ENCODE measurements at regions not wholly inside any gene's neighbourhood (a gene's known extent, or its start where the extent isn't known, plus 50 kb on each side); places are given as distances from the start of the nearest gene placed in this dataset.

- no peak overlapping the region for H3K27ac Mint-ChIP-seq
- no peaks in the 10 kb centered on the region for H3K36me3 Mint-ChIP-seq (ENCODE audit: low read depth)
- no peaks in the 10 kb centered on the region for H3K27me3 Mint-ChIP-seq (ENCODE audit: low read depth, poor library complexity)
- H3K9me3 Mint-ChIP-seq: peaks cover 19% of the 10 kb centered on the region
- H3K4me3 Mint-ChIP-seq: no peak overlapping the region
- H3K4me1 Mint-ChIP-seq: peaks cover 15% of the 10 kb centered on the region
- DNase-seq: no peak
- TF ChIP-seq CTCF (IDR thresholded peaks at IDR 0.05): no peak
These were observed 70.7 kb downstream of the XCL2 start for GRCh38 chr1:168473126-168473525.

GRCh38 chr1:168472223-168472622 is 71.6 kb downstream of the XCL2 start:
- H3K27me3 Mint-ChIP-seq (ENCODE audit: low read depth, poor library complexity): no peaks in the 10 kb centered on the region
- H3K36me3 Mint-ChIP-seq (ENCODE audit: low read depth): no peaks in the 10 kb centered on the region
- peaks cover 21% of the 10 kb centered on the region for H3K4me1 Mint-ChIP-seq
- TF ChIP-seq CTCF (IDR thresholded peaks at IDR 0.05): no peak
- no peak overlapping the region for H3K4me3 Mint-ChIP-seq
- peaks cover 19% of the 10 kb centered on the region for H3K9me3 Mint-ChIP-seq
- no peak for DNase-seq
- no peak overlapping the region for H3K27ac Mint-ChIP-seq

GRCh38 chr1:168470901-168471431 is 72.8 kb downstream of the XCL2 start:
- Mint-ChIP-seq H3K9me3 (peaks cover 19% of the 10 kb centered on the region), H3K27ac (peak overlapping the region; percentile 43), H3K4me3 (no peak overlapping the region), H3K4me1 (peaks cover 27% of the 10 kb centered on the region), H3K27me3 (ENCODE audit: low read depth, poor library complexity) (no peaks in the 10 kb centered on the region), H3K36me3 (ENCODE audit: low read depth) (no peaks in the 10 kb centered on the region)
- no peak for DNase-seq
- TF ChIP-seq CTCF (IDR thresholded peaks at IDR 0.05): no peak

GRCh38 chr1:168469690-168470089 is 74.1 kb downstream of the XCL2 start:
- H3K36me3 Mint-ChIP-seq (ENCODE audit: low read depth): no peaks in the 10 kb centered on the region
- H3K27ac Mint-ChIP-seq: no peak overlapping the region
- H3K4me1 Mint-ChIP-seq: peaks cover 40% of the 10 kb centered on the region
- no peak overlapping the region for H3K4me3 Mint-ChIP-seq
- H3K9me3 Mint-ChIP-seq: peaks cover 12% of the 10 kb centered on the region
- no peak for DNase-seq
- TF ChIP-seq CTCF (IDR thresholded peaks at IDR 0.05): no peak
- H3K27me3 Mint-ChIP-seq (ENCODE audit: low read depth, poor library complexity): no peaks in the 10 kb centered on the region

- no peak overlapping the region for H3K4me3 Mint-ChIP-seq
- TF ChIP-seq CTCF (IDR thresholded peaks at IDR 0.05): no peak
- H3K27ac Mint-ChIP-seq: no peak overlapping the region
- DNase-seq: no peak
- peaks cover 7% of the 10 kb centered on the region for H3K9me3 Mint-ChIP-seq
- peaks cover 40% of the 10 kb centered on the region for H3K4me1 Mint-ChIP-seq
- H3K27me3 Mint-ChIP-seq (ENCODE audit: low read depth, poor library complexity): no peaks in the 10 kb centered on the region
- no peaks in the 10 kb centered on the region for H3K36me3 Mint-ChIP-seq (ENCODE audit: low read depth)
These were observed 75.0 kb downstream of the XCL2 start for GRCh38 chr1:168468822-168469221.

- Mint-ChIP-seq H3K9me3 (peaks cover under 1% of the 10 kb centered on the region), H3K27me3 (ENCODE audit: low read depth, poor library complexity) (no peaks in the 10 kb centered on the region), H3K4me1 (peaks cover 40% of the 10 kb centered on the region), H3K4me3 (no peak overlapping the region), H3K36me3 (ENCODE audit: low read depth) (no peaks in the 10 kb centered on the region), H3K27ac (no peak overlapping the region)
- DNase-seq: no peak
- no peak for TF ChIP-seq CTCF (IDR thresholded peaks at IDR 0.05)
These were observed 75.6 kb downstream of the XCL2 start for GRCh38 chr1:168468042-168468809.

All from nephron progenitor cell (in vitro differentiated cells).